DMS114 treated with DMSO at 0.1 percent for 48 hours (cell line): ENCODE measurements at regions not wholly inside any gene's neighbourhood (a gene's known extent, or its start where the extent isn't known, plus 50 kb on each side); places are given as distances from the start of the nearest gene placed in this dataset.
"Not testable (repeated sequence)": the region's sequence is repeated elsewhere in the genome, so short reads cannot be mapped to it uniquely, and the experiment has no call there.

Source experiments
- DNase-seq: peaks from one replicate; lab custom pipeline; 2025; ENCODE audit not compliant: unreplicated experiment; lab: John Stamatoyannopoulos, UW

DNA sequence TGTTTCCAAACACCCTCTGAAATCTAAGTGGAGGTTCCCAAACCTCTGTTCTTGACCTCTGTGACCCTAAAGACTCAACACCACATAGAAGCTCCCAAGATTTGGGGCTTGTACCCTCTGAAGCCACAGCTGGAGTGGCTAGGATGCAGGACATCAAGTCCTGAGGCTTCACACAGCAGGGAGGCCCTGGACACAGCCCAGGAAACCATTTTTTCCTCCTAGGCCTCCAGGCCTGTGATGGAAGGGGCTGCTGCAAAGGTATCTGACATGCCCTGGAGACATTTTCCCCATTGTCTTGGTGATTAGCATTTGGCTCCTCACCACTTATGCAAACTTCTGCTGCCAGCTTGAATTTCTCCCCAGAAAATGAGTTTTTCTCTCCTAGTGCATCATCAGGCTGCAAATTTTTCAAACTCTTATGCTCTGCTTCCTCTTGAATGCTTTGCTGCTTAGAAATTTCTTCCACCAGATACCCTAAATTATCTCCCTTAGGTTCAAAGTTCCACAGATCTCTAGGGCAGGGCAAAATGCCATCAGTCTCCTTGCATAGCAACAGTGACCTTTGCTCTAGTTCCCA is 200.5 kb upstream of the ARL4C start:
- not testable (repeated sequence) for DNase-seq

DNA sequence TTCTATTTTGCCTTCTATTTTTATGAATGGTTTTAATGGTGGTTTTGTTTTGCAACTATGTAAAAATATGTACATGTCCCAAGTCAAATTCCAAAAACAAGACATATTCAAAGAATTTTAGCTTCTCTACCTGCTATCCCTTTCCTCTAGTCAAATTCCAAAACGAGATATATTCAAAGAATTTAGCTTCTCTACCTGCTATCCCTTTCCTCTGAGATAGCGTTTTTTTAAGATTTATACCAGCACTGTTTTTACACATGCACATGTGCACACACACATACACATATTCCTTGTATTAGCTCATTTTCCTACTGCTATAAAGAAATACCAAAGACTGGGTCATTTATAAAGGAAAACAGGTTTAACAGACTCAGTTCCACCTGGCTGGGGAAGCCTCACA is 199.1 kb upstream of the ARL4C start:
- DNase-seq = no peak

DNA sequence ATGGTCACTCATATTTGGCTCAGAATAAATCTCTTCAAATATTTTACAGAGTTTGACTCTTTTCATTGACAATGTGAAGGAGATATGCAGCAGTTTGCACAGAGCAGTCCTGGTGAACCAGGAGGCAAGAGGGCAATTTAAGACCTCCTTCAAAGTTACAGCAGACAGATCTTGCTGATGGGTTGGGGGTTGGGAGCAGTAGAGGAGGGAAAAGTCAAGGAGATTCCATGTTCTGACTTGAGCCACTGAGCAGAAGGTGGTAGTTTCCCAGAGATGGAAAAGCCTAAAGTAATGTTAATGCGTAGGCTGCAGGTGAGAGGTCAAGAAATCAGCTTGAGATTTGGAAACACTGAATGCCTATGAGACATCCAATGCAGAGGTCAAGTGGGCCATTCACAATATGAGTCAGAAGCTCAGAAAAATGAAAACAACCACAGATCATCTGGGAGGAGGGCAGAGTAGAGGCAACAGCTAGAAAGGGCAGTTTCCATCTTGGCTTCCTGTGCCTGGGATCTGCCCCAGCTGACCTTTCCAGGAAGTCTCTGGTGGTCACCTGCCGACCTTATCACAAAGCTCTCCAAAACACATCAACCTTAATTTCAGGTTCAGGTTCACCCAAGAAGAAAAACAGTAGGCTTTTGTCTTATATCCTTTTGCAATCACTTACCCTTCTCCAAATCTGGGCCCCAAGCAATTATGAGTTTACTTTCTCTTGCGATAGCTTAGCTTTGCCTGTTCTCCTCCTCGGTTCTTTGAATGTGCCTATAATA is 197.5 kb upstream of the ARL4C start:
- DNase-seq = no peak

DNA sequence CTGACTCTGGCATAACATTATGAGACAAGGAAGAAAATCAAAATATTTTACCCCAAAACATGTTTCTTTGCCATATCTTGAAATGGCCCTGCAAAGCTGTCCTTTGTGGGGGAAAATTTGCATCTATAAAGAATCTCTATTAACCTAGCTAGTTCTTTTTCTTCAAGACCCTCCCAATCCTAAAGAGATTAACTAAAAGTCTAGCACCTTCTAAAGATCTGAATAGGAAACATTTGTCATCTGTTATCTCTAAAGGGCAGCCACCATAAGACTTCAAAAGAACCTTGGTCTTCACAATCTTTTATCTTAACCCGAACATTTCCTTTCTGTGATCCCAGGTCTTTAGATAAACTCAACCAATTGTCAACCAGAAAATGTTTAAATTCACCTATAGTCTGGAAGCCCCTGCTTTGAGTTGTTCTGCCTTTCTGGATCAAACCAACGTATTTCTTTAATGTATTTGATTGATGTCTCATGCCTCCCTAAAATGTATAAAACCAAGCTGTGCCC is 196.9 kb upstream of the ARL4C start:
- DNase-seq = not testable (repeated sequence)

GRCh38 chr2:234693191-234693590 is 196.3 kb upstream of the ARL4C start:
- not testable (repeated sequence) for DNase-seq

DNA sequence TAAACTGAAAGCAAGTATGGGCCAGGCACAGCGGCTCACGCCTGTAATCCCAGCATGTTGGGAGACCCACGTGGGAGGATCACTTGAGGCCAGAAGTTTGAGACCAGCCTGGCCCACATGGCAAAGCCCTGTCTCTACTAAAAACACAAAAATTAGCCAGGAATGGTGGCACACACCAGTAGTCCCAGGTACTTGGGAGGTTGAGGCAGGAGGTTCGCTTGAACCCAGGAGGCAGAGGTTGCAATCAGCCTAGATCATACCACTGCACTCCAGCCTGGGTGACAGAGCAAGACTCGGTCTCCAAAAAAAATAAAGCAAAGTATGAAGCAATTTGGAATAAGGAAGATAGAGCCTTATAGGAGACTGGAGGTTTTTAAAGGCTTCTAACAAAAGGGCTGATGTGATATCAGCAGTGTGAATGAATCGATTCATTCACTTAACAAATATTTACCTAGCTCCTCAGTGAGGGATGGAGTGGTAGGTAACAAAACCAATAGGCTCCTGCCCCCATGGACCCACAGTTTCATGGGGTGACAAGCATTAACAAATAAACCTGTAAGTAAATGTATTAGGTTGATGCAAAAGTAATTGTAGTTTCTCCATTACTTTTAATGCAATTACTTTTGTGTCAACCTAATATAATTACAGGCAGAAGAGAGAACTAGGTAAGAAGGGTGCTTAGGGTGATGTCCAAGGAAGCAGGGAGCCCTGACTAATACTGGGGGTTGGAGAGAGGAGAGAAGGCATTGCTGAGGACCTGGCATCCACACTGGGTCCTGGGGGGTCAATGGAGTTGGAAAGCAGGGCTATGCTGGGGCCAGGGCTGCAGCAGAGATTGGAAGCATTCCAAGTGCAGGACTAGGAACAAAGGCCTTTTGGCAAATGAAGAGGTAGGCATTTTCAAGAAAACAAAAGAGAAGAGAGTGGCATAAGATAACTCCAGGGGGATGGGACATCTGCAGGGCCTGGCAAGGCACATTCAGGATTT is 195.4 kb upstream of the ARL4C start:
- no peak for DNase-seq

DNA sequence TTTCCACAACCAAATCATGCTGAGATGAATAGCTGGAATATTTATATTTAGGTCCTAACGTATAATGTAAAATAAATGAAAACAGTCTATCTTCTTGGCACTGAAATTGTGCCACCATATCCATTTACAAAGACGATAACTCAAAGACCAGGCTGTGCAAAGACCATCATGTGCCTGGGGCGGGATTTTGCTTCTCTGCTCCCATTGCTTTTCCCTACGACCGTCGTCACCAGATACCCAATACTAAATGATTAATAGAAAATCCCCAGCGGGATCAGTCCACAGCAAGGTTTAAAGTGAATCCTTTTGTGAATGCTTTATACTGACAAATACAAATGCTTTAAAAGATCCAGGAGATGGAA is 194.3 kb upstream of the ARL4C start:
- no peak for DNase-seq

- DNase-seq = no peak
Observed at GRCh38 chr2:234690569-234691213, 193.8 kb upstream of the ARL4C start.

DNA sequence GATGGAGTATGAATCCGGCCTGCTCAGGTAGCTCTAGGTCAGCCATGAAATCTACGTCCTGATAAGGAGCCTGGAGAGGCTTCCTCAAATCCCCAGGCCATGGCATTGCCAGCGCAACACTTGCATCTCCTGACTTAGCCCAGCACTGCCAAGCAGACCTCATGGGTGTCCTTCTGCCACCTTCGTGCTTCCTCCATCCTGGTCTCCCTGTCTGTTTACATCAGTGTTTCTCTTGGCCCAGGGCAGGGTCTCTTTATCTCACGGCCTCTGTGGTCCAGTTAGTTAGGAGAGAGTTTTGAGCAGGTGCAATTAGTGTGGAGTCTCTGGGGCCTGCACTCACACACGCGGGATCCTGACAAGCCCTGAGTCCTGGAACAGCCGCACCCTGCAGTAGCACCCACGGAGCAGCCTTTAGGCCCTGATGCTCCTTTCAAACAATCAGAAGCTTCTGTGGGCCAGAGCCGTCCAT is 193.1 kb upstream of the ARL4C start:
- no peak for DNase-seq

GRCh38 chr2:234687718-234688475 is 191.0 kb upstream of the ARL4C start:
- no peak for DNase-seq

DNA sequence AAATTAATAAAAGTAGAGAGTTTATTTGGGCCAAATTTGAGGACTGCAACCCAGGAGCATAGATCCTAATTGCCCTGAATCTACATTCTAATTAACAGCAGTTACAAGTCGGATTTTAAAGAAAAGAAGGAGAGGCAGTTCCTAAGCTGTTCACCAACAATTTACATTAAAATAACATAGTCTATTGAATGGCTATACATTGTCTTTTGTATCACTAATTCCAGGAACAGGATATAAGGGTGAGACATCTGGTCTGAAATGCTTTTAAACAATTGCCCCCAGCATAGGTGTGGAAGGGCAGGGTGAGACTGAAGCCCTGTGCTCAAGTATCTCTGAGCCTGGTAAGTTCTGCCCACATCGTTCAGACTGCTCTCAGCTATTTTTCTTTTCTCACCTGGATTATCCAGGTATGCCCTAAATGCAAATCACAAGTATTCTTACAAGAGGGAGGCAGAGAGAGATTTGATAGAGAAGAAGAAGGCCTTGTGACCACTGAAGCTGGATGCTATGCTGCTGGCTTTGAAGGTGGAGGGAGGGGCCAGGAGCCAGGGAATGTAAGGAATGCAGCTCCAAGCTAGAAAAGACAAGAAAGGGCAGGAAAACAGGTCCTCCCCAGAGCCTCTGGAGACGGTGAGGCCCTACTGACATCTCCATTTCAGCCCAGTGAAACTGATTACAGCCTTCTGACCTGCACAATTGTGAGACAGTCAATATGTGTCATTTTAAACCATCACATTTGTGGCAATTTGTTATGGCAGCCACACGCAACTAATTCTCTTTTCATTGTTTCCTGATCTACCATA is 189.4 kb upstream of the ARL4C start:
- DNase-seq = no peak

- DNase-seq = no peak
Observed at GRCh38 chr2:234684466-234684865, 187.6 kb upstream of the ARL4C start.

DNA sequence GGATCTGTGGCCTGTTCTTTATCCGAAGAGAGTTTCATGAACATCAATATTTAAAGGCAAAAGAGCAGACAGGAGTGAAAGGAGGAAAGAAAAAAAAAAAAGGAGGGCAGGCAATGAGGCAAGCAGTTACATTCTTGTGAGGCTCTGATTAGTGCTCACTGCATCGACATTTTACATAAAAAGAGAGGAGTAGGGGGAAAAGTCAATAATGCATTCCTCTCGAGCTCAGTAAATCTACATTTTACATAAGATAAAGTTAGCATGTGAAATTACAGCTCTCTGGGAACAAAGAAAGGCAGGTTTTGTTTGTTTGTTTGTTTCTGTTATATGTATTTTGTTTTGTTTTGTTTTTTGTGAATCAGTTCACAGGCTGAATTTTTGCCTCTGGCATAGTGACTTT is 187.1 kb upstream of the ARL4C start:
- DNase-seq = no peak

GRCh38 chr2:234682492-234683228 is 185.8 kb upstream of the ARL4C start:
- no peak for DNase-seq

- DNase-seq = no peak
Observed at GRCh38 chr2:234680688-234681619, 184.1 kb upstream of the ARL4C start.

DNA sequence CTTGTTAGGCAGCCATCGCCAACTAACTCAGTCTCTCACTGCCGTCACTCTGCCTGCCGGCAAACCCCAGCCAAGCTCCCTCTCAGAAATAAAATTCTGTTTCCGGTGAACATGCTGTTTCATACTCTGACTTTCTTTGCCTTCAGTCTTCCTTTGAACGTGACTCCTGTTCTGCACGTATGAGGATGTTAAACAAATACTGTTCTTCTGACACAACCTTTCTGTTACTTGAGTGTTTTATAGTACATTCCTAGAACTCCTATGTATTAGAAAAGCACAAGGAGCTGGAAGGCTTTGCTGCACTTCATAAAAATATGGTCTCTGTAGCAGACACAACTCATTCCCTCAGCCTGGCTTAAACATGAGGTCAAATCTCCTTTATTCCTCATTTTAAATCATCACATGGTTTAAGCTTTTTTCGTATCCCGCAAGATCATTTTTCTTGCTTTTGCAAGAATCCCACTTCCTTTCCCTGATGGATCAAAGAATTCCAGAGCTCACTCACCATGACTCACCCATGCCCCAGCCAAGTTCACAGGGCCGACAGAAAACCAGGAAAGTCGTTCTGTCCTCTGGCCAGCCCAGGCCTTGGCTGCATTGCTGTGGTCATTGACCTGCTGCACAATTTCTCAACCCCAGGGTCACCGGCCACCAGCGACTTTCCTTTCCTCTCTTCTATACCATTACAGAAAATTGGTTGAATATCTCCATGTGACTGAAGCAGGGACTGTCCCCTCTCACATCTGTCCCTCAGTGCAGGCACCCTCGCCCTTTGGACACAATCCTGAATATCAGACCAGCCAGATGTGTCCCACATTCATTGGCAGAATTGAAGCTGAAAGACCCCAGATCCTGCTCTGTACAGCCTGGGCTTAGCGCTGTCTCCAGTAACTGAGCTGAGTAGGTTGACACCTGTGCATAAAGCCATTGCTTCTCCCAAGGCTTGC is 183.1 kb upstream of the ARL4C start:
- no peak for DNase-seq
